GDM1 (cell line): ENCODE measurements at regions not wholly inside any gene's neighbourhood (a gene's known extent, or its start where the extent isn't known, plus 50 kb on each side); places are given as distances from the start of the nearest gene placed in this dataset.
"Not testable (repeated sequence)": the region's sequence is repeated elsewhere in the genome, so short reads cannot be mapped to it uniquely, and the experiment has no call there.

Source experiments
- DNase-seq: peaks from one replicate; lab custom pipeline; 2025; lab: John Stamatoyannopoulos, UW

GRCh38 chr6:169144356-169144755, 109.3 kb downstream of the THBS2 start:
- DNase-seq: no peak

GRCh38 chr6:169142538-169142844, 111.2 kb downstream of the THBS2 start:
- no peak for DNase-seq

GRCh38 chr6:169141671-169142537, 111.7 kb downstream of the THBS2 start:
- peak; percentile 11 for DNase-seq

- DNase-seq: no peak
Observed at GRCh38 chr6:169140986-169141495, 112.6 kb downstream of the THBS2 start.

- DNase-seq: no peak
Observed at GRCh38 chr6:169139179-169139971, 114.3 kb downstream of the THBS2 start.

GRCh38 chr6:169132352-169132940, 121.2 kb downstream of the THBS2 start:
- no peak for DNase-seq

- no peak for DNase-seq
Observed at GRCh38 chr6:169131390-169131789, 122.3 kb downstream of the THBS2 start.

- DNase-seq: no peak
Observed at GRCh38 chr6:169130113-169130512, 123.5 kb downstream of the THBS2 start.

- no peak for DNase-seq
Observed at GRCh38 chr6:169121013-169121412, 132.6 kb downstream of the THBS2 start.

- no peak for DNase-seq
Observed at GRCh38 chr6:169119669-169120068, 134.0 kb downstream of the THBS2 start.

- DNase-seq: no peak
Observed at GRCh38 chr6:169118346-169118830, 135.3 kb downstream of the THBS2 start.

- no peak for DNase-seq
Observed at GRCh38 chr6:169117663-169118062, 136.0 kb downstream of the THBS2 start.

- no peak for DNase-seq
Observed at GRCh38 chr6:169115632-169116031, 138.0 kb downstream of the THBS2 start.

GRCh38 chr6:169114632-169115031, 139.0 kb downstream of the THBS2 start:
- not testable (repeated sequence) for DNase-seq

GRCh38 chr6:169112483-169113320, 140.9 kb downstream of the THBS2 start:
- DNase-seq: no peak

GRCh38 chr6:169111203-169111602, 142.4 kb downstream of the THBS2 start:
- DNase-seq: no peak

GRCh38 chr6:169109411-169110220, 144.0 kb downstream of the THBS2 start:
- DNase-seq: no peak

GRCh38 chr6:169108753-169109152, 144.9 kb downstream of the THBS2 start:
- DNase-seq: no peak

- no peak for DNase-seq
Observed at GRCh38 chr6:169106176-169106575, 147.5 kb downstream of the THBS2 start.

GRCh38 chr6:169101981-169102380, 151.7 kb downstream of the THBS2 start:
- DNase-seq: no peak
